GM10266 (cell line): ENCODE measurements at regions not wholly inside any gene's neighbourhood (a gene's known extent, or its start where the extent isn't known, plus 50 kb on each side); places are given as distances from the start of the nearest gene placed in this dataset.

ENCODE experiments used
- DNase-seq: peaks from one replicate; pipeline ENCODE4 v3.0.0; 2012; ENCODE audit errors: extremely low spot score
- CTCF ChIP-seq: IDR thresholded peaks from 2 replicates; pipeline ENCODE4 v1.5.1; 2012; ENCODE audit warnings: mild to moderate bottlenecking, low read depth; ENCODE audit not compliant: control insufficient read depth, insufficient read depth; ENCODE audit errors: missing control alignments

DNA sequence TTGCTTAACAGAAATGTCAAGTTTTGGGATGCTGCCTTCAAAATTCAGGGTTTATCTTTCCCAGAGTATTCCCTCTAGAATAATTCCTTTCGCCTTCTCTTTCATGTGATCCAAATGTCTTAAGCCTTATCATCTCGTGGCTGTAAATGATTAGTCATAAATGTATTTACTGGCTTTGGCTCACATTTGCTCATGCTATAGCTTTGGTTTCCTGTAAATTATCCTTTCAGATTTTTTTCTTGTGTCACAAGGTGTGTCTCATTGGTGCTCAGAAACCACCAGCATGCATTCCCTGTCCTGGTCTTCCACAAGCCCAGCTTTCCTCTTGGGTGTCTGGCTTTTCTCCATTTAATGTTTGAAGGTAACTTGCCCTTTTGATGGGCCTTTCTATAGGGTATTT is 692.7 kb upstream of the ALCAM start:
- no peak for DNase-seq
- no peak for TF ChIP-seq CTCF

DNA sequence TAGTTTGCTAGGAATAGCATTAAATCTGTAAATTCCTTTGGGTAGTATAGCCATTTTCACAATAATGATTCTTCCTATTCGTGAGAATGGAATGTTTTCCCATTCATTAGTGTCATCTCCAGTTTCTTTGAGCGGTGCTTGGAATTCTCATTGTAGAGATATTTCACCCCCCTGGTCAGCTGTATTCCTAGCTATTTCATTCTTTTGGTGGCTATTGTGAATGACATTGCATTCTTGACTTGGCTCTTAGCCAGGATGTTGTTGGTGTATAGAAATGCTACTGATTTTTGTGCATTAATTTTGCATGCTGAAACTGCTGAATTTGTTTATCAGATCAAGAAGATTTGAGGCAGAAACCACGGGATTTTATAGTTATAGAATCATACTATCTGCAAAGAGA is 690.5 kb upstream of the ALCAM start:
- DNase-seq = no peak
- no peak for TF ChIP-seq CTCF

DNA sequence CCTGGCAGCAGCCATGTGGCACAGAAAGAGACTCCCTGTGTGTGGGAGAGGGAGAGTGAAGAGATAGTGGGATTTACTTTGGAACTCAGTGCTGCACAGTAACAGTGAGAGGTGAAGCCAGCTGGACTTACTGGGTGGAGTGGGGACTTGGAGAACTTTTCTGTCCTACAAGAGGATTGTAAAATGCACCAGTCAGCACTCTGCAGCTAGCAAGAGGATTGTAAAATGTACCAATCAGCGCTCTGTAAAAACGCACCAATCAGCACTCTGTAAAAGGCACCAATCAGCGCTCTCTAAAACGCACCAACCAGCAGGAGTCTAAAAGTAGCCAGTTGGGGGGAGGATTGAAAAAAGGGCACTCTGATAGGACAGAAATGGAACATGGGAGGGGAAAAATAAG is 688.8 kb upstream of the ALCAM start:
- no peak for DNase-seq
- TF ChIP-seq CTCF = no peak

- TF ChIP-seq CTCF = no peak
These were observed 681.2 kb upstream of the ALCAM start for GRCh38 chr3:104685492-104685891.

GRCh38 chr3:104687362-104687761 is 679.3 kb upstream of the ALCAM start:
- DNase-seq = no peak

More at GRCh38 chr3:104685492-104685891, 681.2 kb upstream of the ALCAM start:
- no peak for DNase-seq

DNA sequence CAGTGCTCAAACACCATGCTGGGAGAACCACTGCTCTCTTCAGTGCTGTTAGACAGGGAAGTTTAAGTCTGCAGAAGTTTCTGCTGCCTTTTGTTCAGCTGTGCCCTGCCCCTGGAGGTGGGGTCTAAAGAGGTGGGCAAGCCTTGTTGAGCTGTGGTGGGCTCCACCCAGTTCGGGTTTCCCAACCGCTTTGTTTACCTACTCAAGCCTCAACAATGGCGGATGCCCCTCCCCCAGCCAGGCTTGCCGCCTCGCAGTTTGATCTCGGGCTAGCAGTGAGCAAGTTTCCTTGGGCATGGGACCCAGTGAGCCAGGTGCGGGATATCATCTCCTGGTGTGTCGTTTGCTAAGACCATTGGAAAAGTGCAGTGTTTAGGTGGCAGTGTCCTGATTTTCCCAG is 670.2 kb upstream of the ALCAM start:
- no peak for DNase-seq
- no peak for TF ChIP-seq CTCF

More at GRCh38 chr3:104687362-104687761, 679.3 kb upstream of the ALCAM start:
- no peak for TF ChIP-seq CTCF

- TF ChIP-seq CTCF = no peak
- no peak for DNase-seq
These were observed 655.3 kb upstream of the ALCAM start for GRCh38 chr3:104711406-104711805.
